ENCODE measurements at regions not wholly inside any gene's neighbourhood (a gene's known extent, or its start where the extent isn't known, plus 50 kb on each side); places are given as distances from the start of the nearest gene placed in this dataset.

DNA sequence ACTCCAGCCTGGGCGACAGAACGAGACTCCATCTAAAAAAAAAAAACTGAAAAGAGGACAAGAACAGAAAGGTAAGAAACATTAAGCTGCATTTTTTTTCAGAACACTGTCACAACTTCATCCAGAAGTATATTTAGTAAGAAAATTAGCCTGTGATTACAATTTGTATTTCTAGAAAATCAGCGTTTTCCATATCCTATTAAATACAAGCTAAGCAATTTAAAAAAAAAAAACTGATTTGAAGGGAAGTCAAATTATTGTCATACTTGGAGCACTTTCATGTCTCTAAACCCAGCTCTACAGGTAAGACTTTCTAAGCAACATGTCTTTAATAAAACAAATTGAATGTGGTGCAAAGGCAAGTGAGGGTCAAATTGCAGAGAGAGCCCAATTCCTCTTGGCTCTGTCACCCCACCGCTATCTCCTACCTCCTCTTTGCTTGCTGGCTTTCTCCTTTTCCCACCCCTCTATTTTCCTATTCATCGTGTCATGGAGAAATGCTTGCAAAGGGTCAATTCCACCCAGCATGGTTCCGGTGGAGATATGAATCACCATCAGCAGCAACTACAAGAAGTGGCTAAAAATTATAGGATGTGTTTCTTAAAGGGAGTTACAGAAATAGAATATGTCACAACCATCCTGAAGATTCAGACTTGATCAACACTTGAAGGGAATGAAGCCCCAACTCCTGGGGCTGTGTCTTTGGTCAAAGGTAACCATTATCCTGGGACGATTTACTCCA is 68.4 kb upstream of the BCL11A start:
- TF ChIP-seq, protein P1, sequence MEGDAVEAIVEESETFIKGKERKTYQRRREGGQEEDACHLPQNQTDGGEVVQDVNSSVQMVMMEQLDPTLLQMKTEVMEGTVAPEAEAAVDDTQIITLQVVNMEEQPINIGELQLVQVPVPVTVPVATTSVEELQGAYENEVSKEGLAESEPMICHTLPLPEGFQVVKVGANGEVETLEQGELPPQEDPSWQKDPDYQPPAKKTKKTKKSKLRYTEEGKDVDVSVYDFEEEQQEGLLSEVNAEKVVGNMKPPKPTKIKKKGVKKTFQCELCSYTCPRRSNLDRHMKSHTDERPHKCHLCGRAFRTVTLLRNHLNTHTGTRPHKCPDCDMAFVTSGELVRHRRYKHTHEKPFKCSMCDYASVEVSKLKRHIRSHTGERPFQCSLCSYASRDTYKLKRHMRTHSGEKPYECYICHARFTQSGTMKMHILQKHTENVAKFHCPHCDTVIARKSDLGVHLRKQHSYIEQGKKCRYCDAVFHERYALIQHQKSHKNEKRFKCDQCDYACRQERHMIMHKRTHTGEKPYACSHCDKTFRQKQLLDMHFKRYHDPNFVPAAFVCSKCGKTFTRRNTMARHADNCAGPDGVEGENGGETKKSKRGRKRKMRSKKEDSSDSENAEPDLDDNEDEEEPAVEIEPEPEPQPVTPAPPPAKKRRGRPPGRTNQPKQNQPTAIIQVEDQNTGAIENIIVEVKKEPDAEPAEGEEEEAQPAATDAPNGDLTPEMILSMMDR (IDR thresholded peaks at IDR 0.05; ENCODE audit: poor library complexity), result no peak
- TF ChIP-seq EZH2 (IDR thresholded peaks at IDR 0.05; ENCODE audit: borderline replicate concordance) (no peak), EZH2phosphoT487 (IDR thresholded peaks at IDR 0.05; ENCODE audit: low read depth, severe bottlenecking, unreplicated experiment) (no peak)
